Endothelial cell of umbilical vein (primary cell): ENCODE measurements at regions not wholly inside any gene's neighbourhood (a gene's known extent, or its start where the extent isn't known, plus 50 kb on each side); places are given as distances from the start of the nearest gene placed in this dataset.

ENCODE experiments used
- BruUV-seq: library from RNA; stranded (reverse); fragments of 400-500 nt; replicated peaks from 2 replicates; lab custom pipeline; 2021; lab: Mats Ljungman, UMichigan
- CTCF ChIA-PET: fragments of 300-600, 350-600 bp; sonication (Branson Sonifier 250); formaldehyde crosslinking; loops from one replicate; lab custom pipeline; 2021; ENCODE audit warnings: antibody characterized with exemption, inconsistent platforms; lab: Charles Lee
- POLR2A ChIA-PET: fragments of 300-600, 350-600 bp; sonication (Branson Sonifier 250); formaldehyde crosslinking; loops from one replicate; lab custom pipeline; 2021; ENCODE audit warnings: antibody characterized with exemption, inconsistent platforms; lab: Charles Lee
- DNase-seq: peaks from one replicate; pipeline ENCODE4 v3.0.0-alpha.2; 2011; ENCODE audit warnings: low read depth, low spot score
- FAIRE-seq: peaks from 2 replicates; lab custom pipeline; 2011; peaks lifted over from hg19 to GRCh38; lab: Jason Lieb, UNC
- H2AFZ ChIP-seq: 2 replicates; pipeline ENCODE4 v1.6.0; 2012; ENCODE audit warnings: low read depth, low read length, control low read depth, inconsistent platforms
- H3K27ac ChIP-seq: 2 replicates; pipeline ENCODE4 v1.5.1; 2011; ENCODE audit warnings: low read depth, mild to moderate bottlenecking, control low read depth, low read length, moderate library complexity; ENCODE audit not compliant: insufficient read depth
- H3K27me3 ChIP-seq, 2 experiments: 2 replicates each; pipeline versions ENCODE4 v1.6.0 to v1.6.1; 2011; ENCODE audit warnings: low read length in 2 of 2, mixed read lengths in 1 of 2; ENCODE audit not compliant: control insufficient read depth in 2 of 2, insufficient read depth in 2 of 2
- H3K36me3 ChIP-seq, 2 experiments: 2 replicates in 1 of 2; 3 replicates in 1 of 2; pipeline ENCODE4 v1.5.1; 2011; ENCODE audit warnings: low read length in 2 of 2, mild to moderate bottlenecking in 1 of 2, moderate library complexity in 1 of 2; ENCODE audit not compliant: control insufficient read depth in 2 of 2, insufficient read depth in 2 of 2; ENCODE audit errors: extremely low read depth in 1 of 2
- H3K4me1 ChIP-seq: 3 replicates; pipeline ENCODE4 v1.5.1; 2011; ENCODE audit warnings: mild to moderate bottlenecking, low read length; ENCODE audit not compliant: control insufficient read depth, insufficient read depth; ENCODE audit errors: extremely low read depth
- H3K4me2 ChIP-seq: 2 replicates; pipeline ENCODE4 v1.6.1; 2011; ENCODE audit warnings: low read length, control low read depth, mixed read lengths; ENCODE audit not compliant: insufficient read depth
- H3K4me3 ChIP-seq, 3 experiments: fragments of 200-600 bp in 1 of 3; sonication (generic), shearing (Covaris generic) in 1 of 3; replicated peaks in 1 of 3; 2 replicates each; pipeline ENCODE4 v1.5.1; 2011 to 2016; ENCODE audit warnings: control low read depth in 3 of 3, low read length in 3 of 3, mild to moderate bottlenecking in 2 of 3, inconsistent platforms in 1 of 3, low read depth in 1 of 3, moderate library complexity in 1 of 3; ENCODE audit not compliant: insufficient read depth in 1 of 3
- H3K79me2 ChIP-seq: 2 replicates; pipeline ENCODE4 v1.6.0; 2012; ENCODE audit warnings: low read length, inconsistent platforms; ENCODE audit not compliant: control insufficient read depth, insufficient read depth
- H3K9ac ChIP-seq: replicated peaks from 2 replicates; pipeline ENCODE3; 2011; ENCODE audit warnings: low read length, control low read depth; ENCODE audit not compliant: insufficient read depth; ENCODE audit errors: extremely low read depth
- H3K9me1 ChIP-seq: replicated peaks from 3 replicates; pipeline ENCODE4 v1.6.0; 2011; ENCODE audit warnings: mild to moderate bottlenecking, low read length; ENCODE audit not compliant: control insufficient read depth, insufficient read depth; ENCODE audit errors: extremely low read depth
- H3K9me3 ChIP-seq: replicated peaks from 2 replicates; pipeline ENCODE4 v1.5.1; 2012; ENCODE audit warnings: low read length, inconsistent platforms; ENCODE audit not compliant: control insufficient read depth, insufficient read depth
- H4K20me1 ChIP-seq: replicated peaks from 2 replicates; pipeline ENCODE3; 2011; ENCODE audit warnings: mild to moderate bottlenecking, low read length; ENCODE audit not compliant: control insufficient read depth, insufficient read depth; ENCODE audit errors: extremely low read depth
- CTCF ChIP-seq, 2 donors: IDR thresholded peaks; 1 replicate in 1 of 2; 2 replicates in 1 of 2; pipeline ENCODE4 v1.5.1; 2011; ENCODE audit warnings: low read length in 2 of 2, mild to moderate bottlenecking in 2 of 2, moderate library complexity in 2 of 2, control low read depth in 1 of 2, inconsistent platforms in 1 of 2, low read depth in 1 of 2; ENCODE audit not compliant: insufficient read depth in 1 of 2; ENCODE audit errors: extremely low read depth in 1 of 2
- FOS ChIP-seq: IDR thresholded peaks from 2 replicates; pipeline ENCODE4 v1.6.1; 2011; ENCODE audit warnings: mild to moderate bottlenecking, low read length, moderate library complexity, borderline replicate concordance; ENCODE audit not compliant: insufficient read depth
- GATA2 ChIP-seq: IDR thresholded peaks from 2 replicates; pipeline ENCODE4 v1.7.0; 2011; ENCODE audit warnings: low read depth, mild to moderate bottlenecking, moderate library complexity, mixed read lengths, low read length; ENCODE audit not compliant: insufficient read length, insufficient read depth
- JUN ChIP-seq: IDR thresholded peaks from 2 replicates; pipeline ENCODE4 v1.6.1; 2011; ENCODE audit warnings: borderline replicate concordance, low read depth; ENCODE audit not compliant: insufficient read length, insufficient read depth
- POLR2A ChIP-seq: IDR thresholded peaks from 2 replicates; pipeline ENCODE4 v1.6.1; 2012; ENCODE audit warnings: low read depth, mild to moderate bottlenecking, control low read depth, low read length
- dilution Hi-C: fragments of 300-500 bp; cut with MboI; formaldehyde crosslinking; loops from one replicate; pipeline ENCODE4 v1.15.0; 2019; ENCODE audit warnings: low sequenced_read_pairs; ENCODE audit not compliant: extremely low pct_ligation_motif_present
- intact Hi-C: fragments of 100-400 bp; cut with micrococcal nuclease; formaldehyde crosslinking; loops from one replicate; pipeline ENCODE4 v1.10.0; 2022

DNA sequence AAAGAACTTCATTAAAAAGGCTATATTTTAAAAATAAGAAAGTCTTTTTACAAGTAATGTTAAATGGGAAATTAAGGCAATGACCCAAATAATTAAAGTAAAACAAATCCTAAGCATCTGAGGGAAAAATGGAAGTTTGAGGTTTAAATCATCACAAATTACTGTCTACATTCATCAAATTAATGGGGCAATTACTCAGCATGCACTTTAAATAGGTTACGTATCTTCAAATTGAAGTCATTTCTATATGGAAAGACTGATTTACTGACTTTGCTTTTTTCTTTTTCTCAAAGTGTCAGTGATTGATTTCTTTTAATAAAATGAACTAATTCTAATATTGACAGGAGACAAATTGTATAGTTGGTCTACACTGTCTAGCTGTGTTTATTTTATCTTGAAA is 1452.3 kb downstream of the NCAM2 start:
- intact Hi-C loops (no loop called here), dilution Hi-C loops (no loop called here)
- CTCF ChIA-PET: no interaction called here
- no peak for DNase-seq
- no peaks in the 10 kb centered on the region for H3K36me3 ChIP-seq
- H3K9ac ChIP-seq: no peak overlapping the region
- POLR2A ChIA-PET: no interaction called here
- TF ChIP-seq FOS: no peak
- no peak for TF ChIP-seq CTCF (IDR thresholded peaks at IDR 0.05; ENCODE audit: extremely low read depth in 1 of 2, insufficient read depth in 1 of 2, low read depth in 1 of 2, low read length in 2 of 2)
- no peak overlapping the region for H3K27ac ChIP-seq
- BruUV-seq: no TSS peak
- FAIRE-seq: no peak
- H3K4me2 ChIP-seq: no peak overlapping the region
- no peak overlapping the region for H3K4me3 ChIP-seq
- no peak overlapping the region for H2AFZ ChIP-seq
- no peaks in the 10 kb centered on the region for H3K27me3 ChIP-seq
- H3K4me1 ChIP-seq: no peaks in the 10 kb centered on the region
- no peaks in the 10 kb centered on the region for H3K9me1 ChIP-seq
- H3K9me3 ChIP-seq: no peaks in the 10 kb centered on the region
- no peaks in the 10 kb centered on the region for H4K20me1 ChIP-seq
- H3K79me2 ChIP-seq: no peaks in the 10 kb centered on the region

DNA sequence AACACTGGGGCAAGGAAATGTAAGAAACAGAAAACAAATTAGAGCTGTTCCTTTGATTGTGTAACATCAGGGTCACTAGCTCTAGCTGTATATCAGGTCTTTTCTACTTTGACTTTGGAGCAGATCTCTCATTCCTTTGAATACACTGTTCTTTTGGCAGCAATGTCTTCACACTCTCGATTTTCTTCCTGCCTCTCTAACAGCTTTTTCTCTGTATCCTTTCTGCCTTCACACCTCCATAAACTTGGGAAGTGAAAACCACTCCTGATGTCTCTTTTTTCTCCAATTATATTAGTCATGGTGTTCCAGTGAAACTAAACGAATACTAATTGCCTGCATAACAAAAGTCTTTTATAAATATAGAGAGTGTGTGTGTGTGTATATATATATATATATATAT is 1458.0 kb downstream of the NCAM2 start:
- Histone ChIP-seq H3K9ac (no peak overlapping the region), H3K36me3 (no peaks in the 10 kb centered on the region), H3K27ac (no peak overlapping the region), H3K4me3 (no peak overlapping the region), H2AFZ (no peak overlapping the region), H3K27me3 (no peaks in the 10 kb centered on the region), H3K79me2 (no peaks in the 10 kb centered on the region), H3K4me2 (no peak overlapping the region), H3K9me3 (no peaks in the 10 kb centered on the region), H3K4me1 (no peaks in the 10 kb centered on the region), H3K9me1 (no peaks in the 10 kb centered on the region), H4K20me1 (no peaks in the 10 kb centered on the region)
- POLR2A ChIA-PET: no interaction called here
- FAIRE-seq: no peak
- DNase-seq: no peak
- intact Hi-C loops: no loop called here
- CTCF ChIA-PET: no interaction called here
- BruUV-seq: no TSS peak
- dilution Hi-C loops: no loop called here
- TF ChIP-seq JUN: no peak
- TF ChIP-seq CTCF (IDR thresholded peaks at IDR 0.05; ENCODE audit: extremely low read depth in 1 of 2, insufficient read depth in 1 of 2, low read depth in 1 of 2, low read length in 2 of 2): no peak
- no peak for TF ChIP-seq GATA2
- TF ChIP-seq POLR2A: no peak
